VCaP (cell line): ENCODE measurements at regions not wholly inside any gene's neighbourhood (a gene's known extent, or its start where the extent isn't known, plus 50 kb on each side); places are given as distances from the start of the nearest gene placed in this dataset.

ENCODE experiments used
- H3K27ac ChIP-seq: fragments of 450-650 bp; 2 replicates; pipeline ENCODE4 v1.5.1; 2017
- CTCF ChIP-seq: fragments of 450-650 bp; conservative IDR thresholded peaks from 2 replicates; pipeline ENCODE4 v1.5.1; 2017; ENCODE audit warnings: mild to moderate bottlenecking, moderate library complexity

- no peak overlapping the region for H3K27ac ChIP-seq
- TF ChIP-seq CTCF = no peak
These were observed 305.7 kb upstream of the SSTR1 start for GRCh38 chr14:37901978-37902377.

- TF ChIP-seq CTCF = peak; percentile 78
- H3K27ac ChIP-seq = no peak overlapping the region
These were observed 304.1 kb upstream of the SSTR1 start for GRCh38 chr14:37903343-37904191.

GRCh38 chr14:37924622-37925021, 283.1 kb upstream of the SSTR1 start:
- H3K27ac ChIP-seq = no peak overlapping the region
- no peak for TF ChIP-seq CTCF

GRCh38 chr14:37932008-37932407, 275.7 kb upstream of the SSTR1 start:
- H3K27ac ChIP-seq = no peak overlapping the region
- no peak for TF ChIP-seq CTCF

GRCh38 chr14:37932481-37932880, 275.2 kb upstream of the SSTR1 start:
- no peak overlapping the region for H3K27ac ChIP-seq
- no peak for TF ChIP-seq CTCF

- no peak for TF ChIP-seq CTCF
These were observed 270.7 kb upstream of the SSTR1 start for GRCh38 chr14:37936971-37937370.

GRCh38 chr14:37939442-37940028, 268.2 kb upstream of the SSTR1 start:
- no peak overlapping the region for H3K27ac ChIP-seq
- TF ChIP-seq CTCF = no peak

More at GRCh38 chr14:37936971-37937370, 270.7 kb upstream of the SSTR1 start:
- H3K27ac ChIP-seq = no peak overlapping the region
